Activated CD4-positive, alpha-beta T cell treated with anti-CD3 and anti-CD28 coated beads for 36 hours (primary cell): ENCODE measurements at regions not wholly inside any gene's neighbourhood (a gene's known extent, or its start where the extent isn't known, plus 50 kb on each side); places are given as distances from the start of the nearest gene placed in this dataset.

Experiments
- ATAC-seq: fragments of 200-7000 bp; cut with Tn5 transposase; one replicate; pipeline ENCODE4 v1.10.0; 2021; ENCODE audit warnings: mild to moderate bottlenecking, moderate library complexity
- CTCF ChIA-PET: fragments of 350-600 bp; sonication (Branson Sonifier 250); formaldehyde crosslinking; loops from one replicate; lab custom pipeline; 2021; ENCODE audit warnings: antibody characterized with exemption; lab: Charles Lee
- POLR2A ChIA-PET: fragments of 350-600 bp; sonication (Branson Sonifier 250); formaldehyde crosslinking; loops from one replicate; lab custom pipeline; 2021; ENCODE audit warnings: antibody characterized with exemption, inconsistent platforms; lab: Charles Lee
- DNase-seq: peaks from one replicate; pipeline ENCODE4 v3.0.0-alpha.2; 2020
- H3K27ac Mint-ChIP-seq: one replicate; pipeline ENCODE4 v1.8.0; 2021; ENCODE audit warnings: mixed read lengths
- H3K27me3 Mint-ChIP-seq: one replicate; pipeline ENCODE4 v1.8.0; 2021; ENCODE audit warnings: mixed read lengths
- H3K36me3 Mint-ChIP-seq: one replicate; pipeline ENCODE4 v1.8.0; 2021; ENCODE audit warnings: low read depth, mixed read lengths
- H3K4me1 Mint-ChIP-seq: one replicate; pipeline ENCODE4 v1.8.0; 2021; ENCODE audit warnings: mixed read lengths
- H3K4me3 Mint-ChIP-seq: one replicate; pipeline ENCODE4 v1.8.0; 2021; ENCODE audit warnings: mild to moderate bottlenecking, moderate library complexity, mixed read lengths
- H3K9me3 Mint-ChIP-seq: one replicate; pipeline ENCODE4 v1.8.0; 2021; ENCODE audit warnings: low read depth, mixed read lengths
- intact Hi-C, 2 experiments: fragments of 100-400 bp; cut with DNase I in 1 of 2; cut with micrococcal nuclease in 1 of 2; formaldehyde crosslinking; loops; one replicate each; pipeline versions ENCODE4 v1.14.2 to v1.15.1; 2022 to 2024; cut with DNase I, micrococcal nuclease

- Mint-ChIP-seq H3K4me3 (no peak overlapping the region), H3K9me3 (peaks cover 4% of the 10 kb centered on the region), H3K27me3 (peaks cover 3% of the 10 kb centered on the region), H3K4me1 (peaks cover 25% of the 10 kb centered on the region), H3K36me3 (no peaks in the 10 kb centered on the region), H3K27ac (no peak overlapping the region)
- intact Hi-C loops: no loop called here
- ATAC-seq (no peak), DNase-seq (no peak)
- CTCF ChIA-PET: no interaction called here
- POLR2A ChIA-PET: no interaction called here
Observed at GRCh38 chr2:12032398-12032797, 286.0 kb downstream of the LPIN1 start.

- H3K4me1 Mint-ChIP-seq: peaks cover 29% of the 10 kb centered on the region
- H3K27me3 Mint-ChIP-seq: peaks cover 3% of the 10 kb centered on the region
- ATAC-seq: no peak
- ChIA-PET CTCF (no interaction called here), POLR2A (no interaction called here)
- no peak overlapping the region for H3K27ac Mint-ChIP-seq
- intact Hi-C loops: no loop called here
- peaks cover 4% of the 10 kb centered on the region for H3K9me3 Mint-ChIP-seq
- no peaks in the 10 kb centered on the region for H3K36me3 Mint-ChIP-seq
- H3K4me3 Mint-ChIP-seq: no peak overlapping the region
- DNase-seq: no peak
Observed at GRCh38 chr2:12032975-12033374, 286.5 kb downstream of the LPIN1 start.

GRCh38 chr2:12033494-12033893, 287.1 kb downstream of the LPIN1 start:
- Mint-ChIP-seq H3K36me3 (no peaks in the 10 kb centered on the region), H3K4me3 (no peak overlapping the region), H3K27ac (no peak overlapping the region), H3K27me3 (peaks cover 3% of the 10 kb centered on the region), H3K4me1 (peaks cover 29% of the 10 kb centered on the region), H3K9me3 (peaks cover 4% of the 10 kb centered on the region)
- intact Hi-C loops: no loop called here
- no peak for ATAC-seq
- ChIA-PET CTCF (no interaction called here), POLR2A (no interaction called here)
- DNase-seq: no peak

- H3K27me3 Mint-ChIP-seq: peaks cover 3% of the 10 kb centered on the region
- no peak for DNase-seq
- no peaks in the 10 kb centered on the region for H3K36me3 Mint-ChIP-seq
- H3K4me3 Mint-ChIP-seq: no peak overlapping the region
- POLR2A ChIA-PET: no interaction called here
- no peak for ATAC-seq
- peaks cover 4% of the 10 kb centered on the region for H3K9me3 Mint-ChIP-seq
- H3K27ac Mint-ChIP-seq: no peak overlapping the region
- intact Hi-C loops: no loop called here
- peaks cover 29% of the 10 kb centered on the region for H3K4me1 Mint-ChIP-seq
- CTCF ChIA-PET: no interaction called here
Observed at GRCh38 chr2:12034382-12034781, 287.9 kb downstream of the LPIN1 start.

- POLR2A ChIA-PET: no interaction called here
- ATAC-seq (no peak), DNase-seq (no peak)
- CTCF ChIA-PET: no interaction called here
- H3K27me3 Mint-ChIP-seq: peaks cover 3% of the 10 kb centered on the region
- intact Hi-C loops: no loop called here
- no peak overlapping the region for H3K27ac Mint-ChIP-seq
- H3K4me1 Mint-ChIP-seq: peaks cover 29% of the 10 kb centered on the region
- H3K9me3 Mint-ChIP-seq: peaks cover 4% of the 10 kb centered on the region
- no peak overlapping the region for H3K4me3 Mint-ChIP-seq
- H3K36me3 Mint-ChIP-seq: no peaks in the 10 kb centered on the region
Observed at GRCh38 chr2:12035029-12035720, 288.7 kb downstream of the LPIN1 start.

GRCh38 chr2:12035956-12036639, 289.7 kb downstream of the LPIN1 start:
- no peak overlapping the region for H3K27ac Mint-ChIP-seq
- CTCF ChIA-PET: interaction anchor here (0.7 to 1.0 kb wide), 2 partner anchors 13 to 222 kb away, joined by 3 read pairs; no protein-coding TSS in a partner anchor

GRCh38 chr2:12036640-12036983, 290.2 kb downstream of the LPIN1 start:
- CTCF ChIA-PET: interaction anchor here (0.7 to 1.0 kb wide), 2 partner anchors 12 to 221 kb away, joined by 3 read pairs; no protein-coding TSS in a partner anchor
- Mint-ChIP-seq H3K36me3 (no peaks in the 10 kb centered on the region), H3K9me3 (peaks cover 6% of the 10 kb centered on the region), H3K27me3 (peaks cover 2% of the 10 kb centered on the region), H3K4me1 (peaks cover 29% of the 10 kb centered on the region), H3K27ac (no peak overlapping the region), H3K4me3 (no peak overlapping the region)
- DNase-seq: peak; percentile 10
- no peak for ATAC-seq
- intact Hi-C loops: no loop called here
- POLR2A ChIA-PET: no interaction called here

More at GRCh38 chr2:12035956-12036639, 289.7 kb downstream of the LPIN1 start:
- no peak for ATAC-seq
- intact Hi-C loops: no loop called here
- Mint-ChIP-seq H3K4me3 (no peak overlapping the region), H3K9me3 (peaks cover 9% of the 10 kb centered on the region), H3K27me3 (peaks cover 3% of the 10 kb centered on the region), H3K4me1 (peaks cover 29% of the 10 kb centered on the region), H3K36me3 (no peaks in the 10 kb centered on the region)
- POLR2A ChIA-PET: no interaction called here
- no peak for DNase-seq

GRCh38 chr2:12037301-12037700, 290.9 kb downstream of the LPIN1 start:
- Mint-ChIP-seq H3K4me3 (no peak overlapping the region), H3K27me3 (no peaks in the 10 kb centered on the region), H3K27ac (no peak overlapping the region), H3K36me3 (no peaks in the 10 kb centered on the region), H3K4me1 (peaks cover 29% of the 10 kb centered on the region), H3K9me3 (peaks cover 8% of the 10 kb centered on the region)
- no peak for ATAC-seq
- POLR2A ChIA-PET: no interaction called here
- DNase-seq: no peak
- CTCF ChIA-PET: interaction anchor here (1.0 kb wide), 1 partner anchor 11 kb away, joined by 3 read pairs; no protein-coding TSS in a partner anchor
- intact Hi-C loops: no loop called here

GRCh38 chr2:12041236-12041635, 294.8 kb downstream of the LPIN1 start:
- ChIA-PET CTCF (interaction anchor here (1.1 kb wide), 1 partner anchor 13 kb away, joined by 3 read pairs; no protein-coding TSS in a partner anchor), POLR2A (no interaction called here)
- H3K9me3 Mint-ChIP-seq: peaks cover 11% of the 10 kb centered on the region
- H3K4me1 Mint-ChIP-seq: peaks cover 52% of the 10 kb centered on the region
- no peak overlapping the region for H3K4me3 Mint-ChIP-seq
- no peaks in the 10 kb centered on the region for H3K36me3 Mint-ChIP-seq
- intact Hi-C loops: loop anchor here in 1 of 2 experiments (10.0 kb wide), 1 partner anchor 176 kb away; no protein-coding TSS in a partner anchor
- no peak overlapping the region for H3K27ac Mint-ChIP-seq
- ATAC-seq (no peak), DNase-seq (no peak)
- no peaks in the 10 kb centered on the region for H3K27me3 Mint-ChIP-seq

GRCh38 chr2:12043131-12043530, 296.7 kb downstream of the LPIN1 start:
- DNase-seq (no peak), ATAC-seq (no peak)
- H3K9me3 Mint-ChIP-seq: peaks cover 11% of the 10 kb centered on the region
- no peak overlapping the region for H3K4me3 Mint-ChIP-seq
- H3K27ac Mint-ChIP-seq: no peak overlapping the region
- no peaks in the 10 kb centered on the region for H3K36me3 Mint-ChIP-seq
- POLR2A ChIA-PET: no interaction called here
- peaks cover 49% of the 10 kb centered on the region for H3K4me1 Mint-ChIP-seq
- CTCF ChIA-PET: interaction anchor here (0.6 to 1.2 kb wide), 3 partner anchors 12 to 180 kb away, joined by 3 to 6 read pairs (median 3); no protein-coding TSS in a partner anchor
- intact Hi-C loops: loop anchor here in 1 of 2 experiments (10.0 kb wide), 1 partner anchor 178 kb away; no protein-coding TSS in a partner anchor
- peaks cover 2% of the 10 kb centered on the region for H3K27me3 Mint-ChIP-seq

GRCh38 chr2:12044857-12045256, 298.4 kb downstream of the LPIN1 start:
- ChIA-PET CTCF (interaction anchor here (0.6 kb wide), 2 partner anchors 178 to 366 kb away, joined by 3 read pairs; no protein-coding TSS in a partner anchor), POLR2A (no interaction called here)
- Mint-ChIP-seq H3K4me1 (peaks cover 53% of the 10 kb centered on the region), H3K36me3 (no peaks in the 10 kb centered on the region), H3K27me3 (peaks cover 2% of the 10 kb centered on the region), H3K4me3 (no peak overlapping the region), H3K9me3 (peaks cover 11% of the 10 kb centered on the region), H3K27ac (no peak overlapping the region)
- intact Hi-C loops: loop anchor here in 1 of 2 experiments (10.0 kb wide), 1 partner anchor 180 kb away; no protein-coding TSS in a partner anchor
- no peak for ATAC-seq
- peak; percentile 11 for DNase-seq
